GM12873 (cell line): ENCODE measurements at regions not wholly inside any gene's neighbourhood (a gene's known extent, or its start where the extent isn't known, plus 50 kb on each side); places are given as distances from the start of the nearest gene placed in this dataset.

Source experiments
- TF ChIP-seq, protein P1 (sequence below): IDR thresholded peaks from 2 replicates; pipeline ENCODE4 v1.5.1; 2012; ENCODE audit warnings: low read depth, mild to moderate bottlenecking, moderate library complexity, low read length, control low read depth; ENCODE audit not compliant: insufficient read depth; ENCODE audit errors: missing control alignments

DNA sequence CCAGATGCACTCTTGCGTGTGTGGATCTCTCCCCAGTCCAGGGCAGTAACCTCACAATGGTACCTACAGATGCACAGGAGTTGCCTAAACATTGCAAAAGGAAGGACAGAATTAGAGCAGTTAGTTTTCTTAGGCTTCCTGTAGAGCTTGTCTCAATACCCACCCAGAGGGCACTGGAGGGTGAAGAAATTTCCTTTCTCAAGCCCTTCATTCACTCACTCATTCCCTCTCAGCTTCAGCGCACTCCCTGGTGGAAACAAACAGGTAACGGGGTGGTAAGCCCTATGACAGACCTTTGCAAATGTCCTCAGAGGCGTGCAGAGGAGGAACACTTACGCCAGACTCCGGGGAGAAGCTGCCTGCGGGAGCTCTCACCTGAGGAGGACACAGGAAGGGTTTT is 267.4 kb upstream of the HES1 start:
- TF ChIP-seq, protein P1, sequence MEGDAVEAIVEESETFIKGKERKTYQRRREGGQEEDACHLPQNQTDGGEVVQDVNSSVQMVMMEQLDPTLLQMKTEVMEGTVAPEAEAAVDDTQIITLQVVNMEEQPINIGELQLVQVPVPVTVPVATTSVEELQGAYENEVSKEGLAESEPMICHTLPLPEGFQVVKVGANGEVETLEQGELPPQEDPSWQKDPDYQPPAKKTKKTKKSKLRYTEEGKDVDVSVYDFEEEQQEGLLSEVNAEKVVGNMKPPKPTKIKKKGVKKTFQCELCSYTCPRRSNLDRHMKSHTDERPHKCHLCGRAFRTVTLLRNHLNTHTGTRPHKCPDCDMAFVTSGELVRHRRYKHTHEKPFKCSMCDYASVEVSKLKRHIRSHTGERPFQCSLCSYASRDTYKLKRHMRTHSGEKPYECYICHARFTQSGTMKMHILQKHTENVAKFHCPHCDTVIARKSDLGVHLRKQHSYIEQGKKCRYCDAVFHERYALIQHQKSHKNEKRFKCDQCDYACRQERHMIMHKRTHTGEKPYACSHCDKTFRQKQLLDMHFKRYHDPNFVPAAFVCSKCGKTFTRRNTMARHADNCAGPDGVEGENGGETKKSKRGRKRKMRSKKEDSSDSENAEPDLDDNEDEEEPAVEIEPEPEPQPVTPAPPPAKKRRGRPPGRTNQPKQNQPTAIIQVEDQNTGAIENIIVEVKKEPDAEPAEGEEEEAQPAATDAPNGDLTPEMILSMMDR, result no peak

DNA sequence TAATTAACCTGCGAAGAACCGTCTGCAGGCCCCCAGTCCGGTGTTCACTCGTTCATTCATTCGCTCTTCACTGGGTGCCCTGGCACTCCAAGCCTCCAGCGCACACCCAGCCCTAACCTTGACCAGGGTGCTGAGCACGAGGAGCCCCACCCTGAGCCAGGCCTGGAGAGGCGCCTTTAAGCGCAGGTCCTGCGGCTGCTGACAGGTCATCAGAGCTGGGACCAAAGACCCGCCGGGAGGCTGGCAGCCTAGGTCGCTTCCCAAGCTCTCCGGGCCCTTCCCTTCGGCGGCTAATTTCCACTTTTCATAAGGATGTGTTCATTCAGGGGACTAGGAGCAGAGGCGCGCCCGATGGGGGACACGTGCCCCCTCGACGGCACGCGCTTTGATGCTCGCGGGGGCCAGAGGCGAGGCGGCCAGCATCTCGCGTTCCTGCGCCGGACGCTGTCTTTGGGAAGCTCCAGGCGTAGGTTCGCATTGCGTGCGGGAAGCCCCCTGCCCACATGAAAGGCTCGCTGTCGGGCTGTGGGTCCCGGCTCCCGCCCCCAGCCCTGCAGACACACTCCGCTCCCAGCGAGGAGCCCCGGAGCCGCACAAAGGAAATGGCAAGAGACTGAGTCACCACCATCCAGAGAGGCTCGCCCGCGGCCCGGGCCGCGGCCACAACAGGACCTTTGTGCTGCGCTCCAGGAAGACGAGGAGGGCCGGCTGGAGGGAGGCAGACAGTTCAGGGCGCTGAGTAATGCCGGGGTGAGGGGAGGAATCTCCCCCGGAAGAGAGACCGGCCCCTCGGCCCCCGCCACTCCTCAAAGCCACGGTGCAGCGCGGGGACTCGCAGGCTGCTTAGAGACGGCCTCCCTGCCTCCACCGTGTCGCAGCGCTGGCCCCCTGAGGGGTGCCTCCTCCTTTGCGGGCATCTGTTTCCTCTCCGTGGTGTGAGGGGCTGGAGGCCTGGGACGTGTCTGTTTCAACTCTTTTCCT is 266.4 kb upstream of the HES1 start:
- TF ChIP-seq, protein P1, result no peak

DNA sequence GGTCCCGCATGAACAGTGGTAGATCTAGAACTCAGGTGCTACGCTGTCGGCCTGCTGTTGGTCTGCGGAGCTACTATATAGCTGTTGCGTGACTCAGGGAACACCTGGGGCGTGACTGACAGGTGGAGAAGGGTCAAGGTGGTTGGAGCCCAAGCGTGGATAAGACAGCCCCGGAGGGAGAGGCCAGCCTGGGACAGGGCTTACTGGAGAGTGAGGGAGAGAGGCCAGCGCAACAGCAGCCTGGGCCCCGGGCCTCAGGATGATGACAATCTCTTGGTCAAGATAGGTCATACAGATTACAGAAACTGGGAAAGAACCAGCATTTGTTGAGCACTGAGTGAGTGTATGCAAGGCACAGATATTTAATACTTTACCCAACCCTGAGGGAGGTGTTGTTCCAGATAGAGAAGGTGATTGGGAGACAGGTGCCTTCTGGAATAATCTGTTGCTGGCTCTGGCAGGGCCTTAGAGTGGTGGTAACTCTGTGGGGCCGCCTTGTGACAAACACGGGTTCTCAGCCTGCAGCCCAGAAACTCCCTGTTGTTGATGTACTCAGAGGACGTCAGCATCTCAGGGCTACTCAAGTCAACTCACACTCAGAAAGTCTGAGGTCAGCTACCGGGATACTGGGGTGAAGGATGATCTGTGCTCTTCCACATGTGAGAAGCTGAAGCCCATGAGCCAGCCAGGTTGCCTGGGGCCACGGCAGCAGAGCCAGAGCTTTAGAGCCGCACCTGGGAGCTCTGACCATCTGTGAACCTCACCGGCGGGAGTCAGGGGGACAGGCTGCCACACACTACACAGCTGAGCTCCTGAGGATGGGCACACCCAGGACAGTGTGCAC is 265.4 kb upstream of the HES1 start:
- TF ChIP-seq, protein P1, result no peak

DNA sequence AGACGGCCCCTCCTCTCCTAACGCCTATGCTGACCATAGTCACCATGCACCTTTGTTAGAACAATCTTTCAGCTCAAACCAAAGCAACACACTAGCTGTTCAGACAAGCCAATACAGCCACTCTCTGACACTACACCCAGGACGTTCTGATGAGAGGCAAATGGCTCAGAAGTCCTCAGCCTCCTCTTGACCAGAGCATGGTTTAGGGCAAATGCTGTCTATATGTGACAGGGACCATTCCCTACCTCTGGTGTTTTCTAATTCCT is 264.8 kb upstream of the HES1 start:
- TF ChIP-seq, protein P1, result no peak

DNA sequence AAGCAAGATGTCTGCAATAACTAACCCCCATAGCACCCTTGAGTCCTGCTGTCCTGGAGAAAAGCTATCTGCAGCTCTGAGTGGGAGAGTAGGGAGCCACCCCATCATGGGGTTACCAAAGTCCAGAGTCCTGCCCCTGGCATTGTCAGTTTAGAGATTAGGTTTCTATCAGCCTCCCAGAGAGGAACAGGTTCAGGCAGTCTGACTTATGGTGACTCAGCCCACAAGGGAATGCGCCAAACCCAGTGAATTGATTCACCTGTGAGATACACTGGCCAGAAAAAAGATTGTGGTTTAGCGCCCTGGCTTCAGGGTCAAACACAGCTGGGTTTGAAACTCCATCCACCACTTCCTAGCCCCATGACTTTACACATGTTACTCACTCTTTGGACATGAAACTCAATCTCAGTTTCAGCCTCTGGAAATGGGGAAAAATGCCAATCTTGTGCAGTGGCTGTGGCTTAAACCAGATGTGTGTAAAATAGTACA is 263.6 kb upstream of the HES1 start:
- TF ChIP-seq, protein P1, result no peak

DNA sequence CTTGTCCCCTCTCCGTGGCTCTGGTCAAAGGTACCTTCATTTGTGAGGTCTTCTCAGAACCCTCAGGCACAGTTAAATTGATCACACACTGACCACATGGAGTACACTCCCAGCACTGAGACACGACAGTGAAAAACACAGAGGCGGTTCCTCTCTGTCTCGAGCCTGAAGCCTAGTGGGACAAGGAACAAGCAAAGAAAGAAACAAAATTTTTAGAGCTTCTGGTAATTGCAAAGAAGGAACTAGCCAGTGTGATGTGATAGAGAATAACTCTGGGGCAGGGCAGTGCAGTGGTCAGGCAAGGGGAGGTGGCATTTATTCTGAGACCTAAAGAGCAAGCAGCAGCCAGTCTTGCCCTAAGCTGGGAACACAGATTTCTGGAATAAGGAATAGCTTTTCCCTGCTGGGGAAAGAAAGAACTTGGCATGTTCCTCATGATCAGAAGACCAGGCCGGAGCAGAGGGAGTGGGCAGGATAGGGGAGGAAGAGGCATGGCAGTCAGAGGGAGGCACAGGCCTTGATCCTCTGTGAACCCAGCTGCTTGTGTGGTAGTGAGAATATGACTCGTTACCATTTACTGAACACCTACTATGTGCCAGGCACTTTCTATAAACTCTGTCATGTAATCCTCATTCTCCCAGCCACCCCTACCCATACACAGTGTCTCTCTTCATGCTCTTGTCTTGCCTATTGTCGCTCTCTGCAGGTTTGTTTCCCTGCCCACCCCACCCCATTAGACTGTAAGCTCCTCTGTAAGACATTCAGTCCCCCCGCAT is 262.3 kb upstream of the HES1 start:
- TF ChIP-seq, protein P1, result no peak

DNA sequence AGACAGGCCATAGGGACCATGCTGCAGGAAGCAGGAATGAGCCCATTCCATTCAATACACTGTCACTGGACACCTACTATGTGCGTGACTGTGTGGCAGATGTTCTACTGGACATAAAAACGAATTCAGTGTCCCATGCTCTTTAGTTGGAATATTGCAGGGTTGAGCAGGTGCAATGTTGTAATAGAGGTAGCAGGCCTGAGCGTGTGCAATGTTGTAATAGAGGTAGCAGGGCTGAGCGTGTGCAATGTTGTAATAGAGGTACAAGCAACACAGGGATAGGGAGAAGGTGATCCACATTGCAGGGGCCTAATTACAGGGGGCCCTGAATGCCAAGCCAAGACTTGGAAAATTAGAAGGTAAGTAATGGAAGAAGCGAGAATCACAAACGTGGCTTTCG is 261.4 kb upstream of the HES1 start:
- TF ChIP-seq, protein P1, result no peak
